ENCODE measurements at regions not wholly inside any gene's neighbourhood (a gene's known extent, or its start where the extent isn't known, plus 50 kb on each side); places are given as distances from the start of the nearest gene placed in this dataset.

- no peak for TF ChIP-seq CTCF (conservative IDR thresholded peaks at IDR 0.05; ENCODE audit: low read length)
- TF ChIP-seq EZH2phosphoT487 (IDR thresholded peaks at IDR 0.05; ENCODE audit: borderline replicate concordance, low read depth, low read length): no peak
Observed at GRCh38 chr21:19850157-19850556, 1148.1 kb upstream of the NCAM2 start.

All from OCI-LY7 (cell line).